H1 (cell line): ENCODE measurements at regions not wholly inside any gene's neighbourhood (a gene's known extent, or its start where the extent isn't known, plus 50 kb on each side); places are given as distances from the start of the nearest gene placed in this dataset.

Source experiments
- CTCF ChIA-PET: fragments of 300-600 bp; sonication (Branson Sonifier 250); formaldehyde crosslinking; loops from one replicate; lab custom pipeline; 2021; ENCODE audit not compliant: partially characterized antibody; lab: Charles Lee
- POLR2A ChIA-PET: fragments of 300-600 bp; sonication (Branson Sonifier 250); formaldehyde crosslinking; loops from one replicate; lab custom pipeline; 2021; ENCODE audit warnings: inconsistent platforms; ENCODE audit not compliant: partially characterized antibody; lab: Charles Lee
- DNase-seq, 2 experiments: peaks; one replicate each; pipeline versions ENCODE4 v3.0.0 to v3.0.0-alpha.2; 2010 to 2022; ENCODE audit warnings: low spot score in 2 of 2, low read depth in 1 of 2, mixed read lengths in 1 of 2
- FAIRE-seq: peaks from 2 replicates; lab custom pipeline; 2011; peaks lifted over from hg19 to GRCh38; lab: Jason Lieb, UNC
- H2AFZ ChIP-seq: 2 replicates; pipeline ENCODE4 v1.8.1; 2012; ENCODE audit warnings: low read length, inconsistent platforms
- H2AK5ac ChIP-seq: 2 replicates; pipeline ENCODE4 v1.6.1; 2013; ENCODE audit warnings: low read depth, low read length
- H2BK120ac ChIP-seq: replicated peaks from 2 replicates; pipeline ENCODE3; 2013; ENCODE audit warnings: low read depth, low read length, inconsistent platforms
- H2BK12ac ChIP-seq: 2 replicates; pipeline ENCODE4 v1.6.1; 2013; ENCODE audit warnings: low read depth, low read length
- H2BK15ac ChIP-seq: 2 replicates; pipeline ENCODE4 v1.6.1; 2013; ENCODE audit warnings: low read length
- H2BK20ac ChIP-seq: 2 replicates; pipeline ENCODE4 v1.6.1; 2013; ENCODE audit warnings: low read length
- H2BK5ac ChIP-seq: 2 replicates; pipeline ENCODE4 v1.6.1; 2013; ENCODE audit warnings: low read depth, low read length
- H3K14ac ChIP-seq: 2 replicates; pipeline ENCODE4 v1.6.1; 2013; ENCODE audit warnings: inconsistent platforms; ENCODE audit not compliant: insufficient read length
- H3K18ac ChIP-seq: 2 replicates; pipeline ENCODE4 v1.6.1; 2013; ENCODE audit warnings: low read length; ENCODE audit errors: extremely low read depth
- H3K23ac ChIP-seq: 2 replicates; pipeline ENCODE4 v1.6.1; 2013; ENCODE audit warnings: inconsistent platforms; ENCODE audit not compliant: insufficient read length
- H3K23me2 ChIP-seq: 2 replicates; pipeline ENCODE4 v1.6.1; 2013; ENCODE audit warnings: low read depth, low read length
- H3K27ac ChIP-seq: 2 replicates; pipeline ENCODE4 v1.6.1; 2011; ENCODE audit warnings: low read depth, low read length, inconsistent platforms
- H3K27me3 ChIP-seq, 4 experiments: replicated peaks in 1 of 4; 1 replicate in 1 of 4; 2 replicates in 3 of 4; pipeline versions ENCODE4 v1.6.1 to v1.8.1; 2011 to 2013; ENCODE audit warnings: low read length in 3 of 4, mild to moderate bottlenecking in 3 of 4, inconsistent platforms in 2 of 4, mixed read lengths in 2 of 4, moderate library complexity in 1 of 4; ENCODE audit not compliant: control insufficient read depth in 3 of 4, insufficient read depth in 3 of 4; ENCODE audit errors: extremely low read depth in 1 of 4
- H3K36me3 ChIP-seq, 4 experiments: 2 replicates each; pipeline versions ENCODE4 v1.6.1 to v1.8.1; 2011 to 2013; ENCODE audit warnings: mild to moderate bottlenecking in 4 of 4, low read length in 3 of 4, moderate library complexity in 2 of 4, control low read depth in 1 of 4, inconsistent platforms in 1 of 4; ENCODE audit not compliant: insufficient read depth in 4 of 4, control insufficient read depth in 2 of 4
- H3K4ac ChIP-seq: replicated peaks from 2 replicates; pipeline ENCODE3; 2013; ENCODE audit warnings: low read length, low read depth, mixed read lengths, inconsistent platforms; ENCODE audit not compliant: insufficient read length
- H3K4me1 ChIP-seq, 4 experiments: replicated peaks in 1 of 4; 1 replicate in 1 of 4; 2 replicates in 3 of 4; pipeline versions ENCODE4 v1.6.1 to v1.8.1; 2011 to 2013; ENCODE audit warnings: low read length in 3 of 4, inconsistent platforms in 2 of 4, mixed read lengths in 1 of 4; ENCODE audit not compliant: insufficient read depth in 4 of 4, control insufficient read depth in 3 of 4
- H3K4me2 ChIP-seq, 2 experiments: 2 replicates each; pipeline versions ENCODE4 v1.6.1 to v1.8.1; 2011 to 2013; ENCODE audit warnings: low read depth in 2 of 2, low read length in 2 of 2, control low read depth in 1 of 2, inconsistent platforms in 1 of 2, mild to moderate bottlenecking in 1 of 2; ENCODE audit not compliant: insufficient read depth in 1 of 2
- H3K4me3 ChIP-seq, 4 experiments: fragments of 200-600, 300-600 bp in 1 of 4; sonication (generic), shearing (Covaris generic), sonication (Bioruptor Twin) in 1 of 4; 2 replicates each; pipeline versions ENCODE4 v1.5.1 to v1.8.1; 2011 to 2016; ENCODE audit warnings: low read length in 4 of 4, low read depth in 3 of 4, control low read depth in 2 of 4, inconsistent platforms in 2 of 4, mild to moderate bottlenecking in 2 of 4, mixed read lengths in 1 of 4, moderate library complexity in 1 of 4; ENCODE audit not compliant: insufficient read depth in 2 of 4; ENCODE audit errors: extremely low read depth in 1 of 4
- H3K56ac ChIP-seq: replicated peaks from 2 replicates; pipeline ENCODE3; 2013; ENCODE audit warnings: low read depth, mild to moderate bottlenecking, mixed read lengths, low read length, inconsistent platforms; ENCODE audit not compliant: insufficient read length
- H3K79me1 ChIP-seq: 2 replicates; pipeline ENCODE4 v1.6.1; 2013; ENCODE audit warnings: low read depth, low read length, control low read depth
- H3K79me2 ChIP-seq, 2 experiments: 2 replicates each; pipeline versions ENCODE4 v1.6.1 to v1.8.1; 2012 to 2013; ENCODE audit warnings: low read length in 2 of 2, mild to moderate bottlenecking in 2 of 2, inconsistent platforms in 1 of 2; ENCODE audit not compliant: insufficient read depth in 2 of 2, control insufficient read depth in 1 of 2
- H3K9ac ChIP-seq, 4 experiments: replicated peaks in 1 of 4; 1 replicate in 1 of 4; 2 replicates in 3 of 4; pipeline versions ENCODE4 v1.6.1 to v1.8.1; 2011 to 2013; ENCODE audit warnings: low read depth in 3 of 4, low read length in 3 of 4, control low read depth in 2 of 4, mild to moderate bottlenecking in 2 of 4, moderate library complexity in 2 of 4, inconsistent platforms in 1 of 4; ENCODE audit errors: extremely low read depth in 1 of 4
- H3K9me3 ChIP-seq, 2 experiments: 2 replicates each; pipeline versions ENCODE4 v1.6.1 to v1.8.1; 2012 to 2013; ENCODE audit warnings: mild to moderate bottlenecking in 2 of 2, moderate library complexity in 2 of 2, control low read depth in 1 of 2, inconsistent platforms in 1 of 2, low read depth in 1 of 2, low read length in 1 of 2, mixed read lengths in 1 of 2; ENCODE audit not compliant: insufficient read depth in 2 of 2
- H4K20me1 ChIP-seq, 2 experiments: replicated peaks in 1 of 2; 2 replicates each; pipeline versions ENCODE3 to v1.8.1; 2011 to 2013; ENCODE audit warnings: inconsistent platforms in 2 of 2, low read length in 2 of 2, mild to moderate bottlenecking in 1 of 2; ENCODE audit not compliant: insufficient read depth in 2 of 2, control insufficient read depth in 1 of 2
- H4K5ac ChIP-seq: 2 replicates; pipeline ENCODE4 v1.6.1; 2013; ENCODE audit warnings: low read length, low read depth, mixed read lengths, inconsistent platforms; ENCODE audit not compliant: insufficient read length
- H4K8ac ChIP-seq: 2 replicates; pipeline ENCODE4 v1.8.0; 2013; ENCODE audit warnings: mild to moderate bottlenecking, moderate library complexity, low read length, inconsistent platforms; ENCODE audit not compliant: insufficient read depth; ENCODE audit errors: extremely low read depth
- H4K91ac ChIP-seq: replicated peaks from 2 replicates; pipeline ENCODE3; 2013; ENCODE audit warnings: low read length, mixed read lengths, inconsistent platforms; ENCODE audit not compliant: insufficient read length
- CEBPB ChIP-seq: IDR thresholded peaks from 2 replicates; pipeline ENCODE4 v1.6.1; 2012; ENCODE audit warnings: low read depth, low read length
- CHD1 ChIP-seq: IDR thresholded peaks from 2 replicates; pipeline ENCODE4 v1.6.1; 2012; ENCODE audit warnings: low read depth, low read length, improper control_type of control experiment
- CTBP2 ChIP-seq: IDR thresholded peaks from 2 replicates; pipeline ENCODE4 v1.7.0; 2011; ENCODE audit warnings: borderline replicate concordance, mild to moderate bottlenecking, moderate library complexity, mixed read lengths, low read length; ENCODE audit not compliant: insufficient read depth, insufficient read length
- CTCF ChIP-seq, 3 experiments: IDR thresholded peaks; 1 replicate in 2 of 3; 2 replicates in 1 of 3; pipeline versions ENCODE4 v1.5.1 to v1.6.1; 2011; ENCODE audit warnings: low read length in 3 of 3, mild to moderate bottlenecking in 3 of 3, inconsistent platforms in 2 of 3, low read depth in 1 of 3, moderate library complexity in 1 of 3; ENCODE audit not compliant: insufficient read depth in 1 of 3; ENCODE audit errors: control extremely low read depth in 1 of 3
- EGR1 ChIP-seq: IDR thresholded peaks from 2 replicates; pipeline ENCODE4 v1.6.1; 2011; ENCODE audit warnings: low read depth, low read length, borderline replicate concordance
- EZH2 ChIP-seq: fragments of 200-600 bp; sonication (generic); IDR thresholded peaks from 2 replicates; pipeline ENCODE4 v1.7.1; 2012; ENCODE audit warnings: low read depth, mild to moderate bottlenecking, moderate library complexity, low read length, inconsistent platforms; ENCODE audit not compliant: severe bottlenecking
- FOSL1 ChIP-seq: IDR thresholded peaks from 2 replicates; pipeline ENCODE4 v1.6.1; 2011; ENCODE audit warnings: mild to moderate bottlenecking, low read depth, low read length, moderate library complexity; ENCODE audit not compliant: insufficient read depth
- MAFK ChIP-seq: IDR thresholded peaks from 2 replicates; pipeline ENCODE4 v1.6.1; 2012; ENCODE audit warnings: low read depth, mild to moderate bottlenecking, improper control_type of control experiment, low read length
- NANOG ChIP-seq: IDR thresholded peaks from 2 replicates; pipeline ENCODE4 v1.6.1; 2011; ENCODE audit warnings: low read length, low read depth, mild to moderate bottlenecking, inconsistent platforms; ENCODE audit not compliant: insufficient read depth, poor library complexity, severe bottlenecking
- SAP30 ChIP-seq: fragments of 300-600 bp; sonication (generic); IDR thresholded peaks from 2 replicates; pipeline ENCODE4 v1.7.1; 2012; ENCODE audit warnings: low read length, moderate library complexity, mild to moderate bottlenecking, inconsistent platforms; ENCODE audit not compliant: insufficient read depth, insufficient replicate concordance
- SIX5 ChIP-seq: IDR thresholded peaks from 2 replicates; pipeline ENCODE4 v1.6.1; 2011; ENCODE audit warnings: mild to moderate bottlenecking, low read depth, low read length
- SP4 ChIP-seq: IDR thresholded peaks from 2 replicates; pipeline ENCODE4 v1.6.1; 2012; ENCODE audit warnings: low read length, inconsistent platforms
- TCF12 ChIP-seq: IDR thresholded peaks from 2 replicates; pipeline ENCODE4 v1.6.1; 2011; ENCODE audit warnings: low read depth, mild to moderate bottlenecking, low read length
- WGBS, 2 experiments: shearing (Covaris generic) in 1 of 2; methylation state at CpG; one replicate each; pipeline versions ENCODE4 v1.1.6 to v1.1.7; 2013 to 2015; ENCODE audit warnings: low lambda C conversion rate in 2 of 2, mixed read lengths in 2 of 2, inconsistent platforms in 1 of 2, low coverage in 1 of 2, missing lambda C conversion rate in 1 of 2; ENCODE audit not compliant: insufficient replicate concordance in 2 of 2, insufficient coverage in 1 of 2, insufficient read length in 1 of 2; ENCODE audit errors: extremely low coverage in 1 of 2, missing lambda C conversion rate in 1 of 2; 5-methylcytosine and 5-hydroxymethylcytosine counted together

- H2BK20ac ChIP-seq = no peak overlapping the region
- no peaks in the 10 kb centered on the region for H3K9me3 ChIP-seq
- DNase-seq = no peak
- H2AK5ac ChIP-seq = no peak overlapping the region
- H2BK120ac ChIP-seq = no peak overlapping the region
- H3K27me3 ChIP-seq = no peaks in the 10 kb centered on the region
- H3K79me1 ChIP-seq = no peaks in the 10 kb centered on the region
- no peak overlapping the region for H3K14ac ChIP-seq
- no peak overlapping the region for H3K4me2 ChIP-seq
- H2AFZ ChIP-seq = no peak overlapping the region
- no peaks in the 10 kb centered on the region for H3K79me2 ChIP-seq
- 77% methylated on average over 6 of the region's 6 CpGs; no CpG with 5 or more reads in 1 of the 2 experiments for WGBS, 2 experiments
- no peak overlapping the region for H3K27ac ChIP-seq
- FAIRE-seq = no peak
- H4K5ac ChIP-seq = no peak overlapping the region
- no peak overlapping the region for H3K56ac ChIP-seq
- CTCF ChIA-PET = no interaction called here
- no peak overlapping the region for H4K91ac ChIP-seq
- H4K20me1 ChIP-seq = no peaks in the 10 kb centered on the region
- no peaks in the 10 kb centered on the region for H3K23me2 ChIP-seq
- no peak overlapping the region for H2BK15ac ChIP-seq
- POLR2A ChIA-PET = interaction anchor here (0.6 kb wide), 1 partner anchor 333 kb away, joined by 3 read pairs; no protein-coding TSS in a partner anchor
- H4K8ac ChIP-seq = no peak overlapping the region
- no peak overlapping the region for H3K4ac ChIP-seq
- H3K9ac ChIP-seq = no peak overlapping the region
- H2BK12ac ChIP-seq = no peak overlapping the region
- no peak overlapping the region for H3K18ac ChIP-seq
- no peak overlapping the region for H3K4me3 ChIP-seq
- H3K4me1 ChIP-seq = no peaks in the 10 kb centered on the region
- no peak overlapping the region for H3K23ac ChIP-seq
- no peak overlapping the region for H2BK5ac ChIP-seq
- no peaks in the 10 kb centered on the region for H3K36me3 ChIP-seq
- TF ChIP-seq SAP30 (no peak), SIX5 (no peak), NANOG (no peak), CHD1 (no peak), CTBP2 (no peak), CEBPB (no peak), TCF12 (no peak), SP4 (no peak), CTCF (IDR thresholded peaks at IDR 0.05; ENCODE audit: control extremely low read depth in 1 of 3, insufficient read depth in 1 of 3, low read depth in 1 of 3, low read length in 3 of 3) (no peak), FOSL1 (no peak), EZH2 (no peak), MAFK (no peak), EGR1 (no peak)
These were observed 959.9 kb downstream of the DIAPH3 start for GRCh38 chr13:59203855-59204254.
